ENCODE measurements at regions not wholly inside any gene's neighbourhood (a gene's known extent, or its start where the extent isn't known, plus 50 kb on each side); places are given as distances from the start of the nearest gene placed in this dataset.

GRCh38 chrX:45347877-45348276 lies 147.2 kb upstream of the DIPK2B start:
- H3K4me3 ChIP-seq (ENCODE audit: low read depth, low read length), result no peak overlapping the region
- TF ChIP-seq, protein P1, sequence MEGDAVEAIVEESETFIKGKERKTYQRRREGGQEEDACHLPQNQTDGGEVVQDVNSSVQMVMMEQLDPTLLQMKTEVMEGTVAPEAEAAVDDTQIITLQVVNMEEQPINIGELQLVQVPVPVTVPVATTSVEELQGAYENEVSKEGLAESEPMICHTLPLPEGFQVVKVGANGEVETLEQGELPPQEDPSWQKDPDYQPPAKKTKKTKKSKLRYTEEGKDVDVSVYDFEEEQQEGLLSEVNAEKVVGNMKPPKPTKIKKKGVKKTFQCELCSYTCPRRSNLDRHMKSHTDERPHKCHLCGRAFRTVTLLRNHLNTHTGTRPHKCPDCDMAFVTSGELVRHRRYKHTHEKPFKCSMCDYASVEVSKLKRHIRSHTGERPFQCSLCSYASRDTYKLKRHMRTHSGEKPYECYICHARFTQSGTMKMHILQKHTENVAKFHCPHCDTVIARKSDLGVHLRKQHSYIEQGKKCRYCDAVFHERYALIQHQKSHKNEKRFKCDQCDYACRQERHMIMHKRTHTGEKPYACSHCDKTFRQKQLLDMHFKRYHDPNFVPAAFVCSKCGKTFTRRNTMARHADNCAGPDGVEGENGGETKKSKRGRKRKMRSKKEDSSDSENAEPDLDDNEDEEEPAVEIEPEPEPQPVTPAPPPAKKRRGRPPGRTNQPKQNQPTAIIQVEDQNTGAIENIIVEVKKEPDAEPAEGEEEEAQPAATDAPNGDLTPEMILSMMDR (IDR thresholded peaks at IDR 0.05; ENCODE audit: borderline replicate concordance, insufficient read depth, low read depth, low read length), result no peak

GRCh38 chrX:45344594-45344993 lies 143.9 kb upstream of the DIPK2B start:
- TF ChIP-seq, protein P1 (IDR thresholded peaks at IDR 0.05; ENCODE audit: borderline replicate concordance, insufficient read depth, low read depth, low read length), result no peak
- H3K4me3 ChIP-seq (ENCODE audit: low read depth, low read length), result no peak overlapping the region

GRCh38 chrX:45329217-45329616 lies 128.5 kb upstream of the DIPK2B start:
- TF ChIP-seq, protein P1 (IDR thresholded peaks at IDR 0.05; ENCODE audit: borderline replicate concordance, insufficient read depth, low read depth, low read length), result no peak
- H3K4me3 ChIP-seq (ENCODE audit: low read depth, low read length), result no peak overlapping the region

- no peak overlapping the region for H3K4me3 ChIP-seq (ENCODE audit: low read depth, low read length)
- TF ChIP-seq, protein P1 (IDR thresholded peaks at IDR 0.05; ENCODE audit: borderline replicate concordance, insufficient read depth, low read depth, low read length), result no peak
Observed at GRCh38 chrX:45324941-45325340, 124.3 kb upstream of the DIPK2B start.

- TF ChIP-seq, protein P1 (IDR thresholded peaks at IDR 0.05; ENCODE audit: borderline replicate concordance, insufficient read depth, low read depth, low read length), result no peak
- H3K4me3 ChIP-seq (ENCODE audit: low read depth, low read length), result no peak overlapping the region
Observed at GRCh38 chrX:45323387-45323786, 122.7 kb upstream of the DIPK2B start.

- no peak overlapping the region for H3K4me3 ChIP-seq (ENCODE audit: low read depth, low read length)
- TF ChIP-seq, protein P1 (IDR thresholded peaks at IDR 0.05; ENCODE audit: borderline replicate concordance, insufficient read depth, low read depth, low read length), result no peak
Observed at GRCh38 chrX:45322820-45323219, 122.1 kb upstream of the DIPK2B start.

GRCh38 chrX:45322382-45322781 lies 121.7 kb upstream of the DIPK2B start:
- TF ChIP-seq, protein P1 (IDR thresholded peaks at IDR 0.05; ENCODE audit: borderline replicate concordance, insufficient read depth, low read depth, low read length), result no peak
- H3K4me3 ChIP-seq (ENCODE audit: low read depth, low read length), result no peak overlapping the region
